ENCODE measurements at regions not wholly inside any gene's neighbourhood (a gene's known extent, or its start where the extent isn't known, plus 50 kb on each side); places are given as distances from the start of the nearest gene placed in this dataset.

DNA sequence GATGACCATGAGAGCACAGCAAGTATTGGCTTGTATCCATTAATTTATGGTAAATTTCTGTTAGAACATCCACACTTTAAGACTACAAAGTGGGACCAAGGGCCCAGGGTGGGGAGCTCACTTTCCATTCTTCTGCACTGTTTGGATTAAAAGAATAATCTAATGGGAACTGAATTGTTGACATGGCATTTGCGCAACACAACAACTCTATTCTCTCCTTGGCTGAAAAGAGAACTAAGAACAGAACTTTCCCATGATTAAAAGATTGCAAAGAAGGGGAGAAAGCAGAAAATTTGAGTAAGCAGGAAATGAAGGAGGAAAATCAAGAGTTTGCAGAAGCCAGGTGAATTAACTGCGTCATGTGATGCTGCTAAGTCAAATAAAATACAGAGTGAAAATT is 143.4 kb downstream of the HINT1 start:
- H3K4me3 ChIP-seq (ENCODE audit: low read depth, low read length), result no peak overlapping the region
- TF ChIP-seq, protein P1, sequence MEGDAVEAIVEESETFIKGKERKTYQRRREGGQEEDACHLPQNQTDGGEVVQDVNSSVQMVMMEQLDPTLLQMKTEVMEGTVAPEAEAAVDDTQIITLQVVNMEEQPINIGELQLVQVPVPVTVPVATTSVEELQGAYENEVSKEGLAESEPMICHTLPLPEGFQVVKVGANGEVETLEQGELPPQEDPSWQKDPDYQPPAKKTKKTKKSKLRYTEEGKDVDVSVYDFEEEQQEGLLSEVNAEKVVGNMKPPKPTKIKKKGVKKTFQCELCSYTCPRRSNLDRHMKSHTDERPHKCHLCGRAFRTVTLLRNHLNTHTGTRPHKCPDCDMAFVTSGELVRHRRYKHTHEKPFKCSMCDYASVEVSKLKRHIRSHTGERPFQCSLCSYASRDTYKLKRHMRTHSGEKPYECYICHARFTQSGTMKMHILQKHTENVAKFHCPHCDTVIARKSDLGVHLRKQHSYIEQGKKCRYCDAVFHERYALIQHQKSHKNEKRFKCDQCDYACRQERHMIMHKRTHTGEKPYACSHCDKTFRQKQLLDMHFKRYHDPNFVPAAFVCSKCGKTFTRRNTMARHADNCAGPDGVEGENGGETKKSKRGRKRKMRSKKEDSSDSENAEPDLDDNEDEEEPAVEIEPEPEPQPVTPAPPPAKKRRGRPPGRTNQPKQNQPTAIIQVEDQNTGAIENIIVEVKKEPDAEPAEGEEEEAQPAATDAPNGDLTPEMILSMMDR (IDR thresholded peaks at IDR 0.05; ENCODE audit: insufficient read depth, low read depth, low read length), result no peak

DNA sequence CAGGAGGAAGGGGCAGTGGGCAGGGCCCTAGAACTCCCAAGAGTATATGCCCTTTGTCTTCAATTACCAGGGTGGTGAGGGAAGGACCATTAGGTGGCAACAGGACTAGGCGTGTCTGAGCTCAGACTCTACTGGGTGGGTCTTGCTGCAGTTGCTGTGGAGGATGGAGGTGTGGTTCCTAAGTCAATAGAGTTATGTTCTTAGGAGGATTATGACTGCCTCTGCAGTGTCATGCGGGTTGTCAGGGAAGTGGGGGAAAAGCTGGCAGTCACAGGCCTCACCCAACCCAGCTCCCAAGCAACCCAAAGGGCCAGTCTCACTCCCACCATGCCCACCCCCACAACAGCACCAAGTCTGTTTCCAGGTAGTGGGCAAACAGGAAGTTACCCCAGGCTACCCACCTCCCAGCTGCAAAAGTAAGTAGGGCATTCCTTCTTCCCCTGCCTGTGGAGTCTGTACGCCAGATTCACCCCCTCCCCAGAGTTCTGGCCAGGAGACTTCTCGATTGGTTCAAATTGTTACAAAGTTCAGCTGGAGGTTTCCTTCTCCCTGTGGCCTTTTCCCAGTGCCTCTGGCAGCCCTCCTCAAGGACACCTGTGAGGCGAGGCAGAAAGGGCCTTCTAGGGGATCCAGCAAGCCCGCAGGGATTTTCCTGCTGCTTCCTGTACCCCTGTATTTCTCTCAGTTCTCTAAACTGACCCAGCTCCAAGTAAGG is 145.3 kb downstream of the HINT1 start:
- H3K27me3 ChIP-seq (ENCODE audit: control insufficient read depth, insufficient read depth, low read length), result no peaks in the 10 kb centered on the region
- no peak overlapping the region for H3K4me3 ChIP-seq (ENCODE audit: low read depth, low read length)
- TF ChIP-seq, protein P1 (IDR thresholded peaks at IDR 0.05; ENCODE audit: insufficient read depth, low read depth, low read length), result no peak
- ChIA-PET CTCF (interaction anchor here (2.2 kb wide), 1 partner anchor 14 kb away, joined by 8 read pairs; no protein-coding TSS in a partner anchor), POLR2A (no interaction called here)
- H3K36me3 ChIP-seq (ENCODE audit: control insufficient read depth, insufficient read depth, low read length), result no peaks in the 10 kb centered on the region
- no peak for DNase-seq (ENCODE audit: low read depth)

More for the DNA sequence above, 143.4 kb downstream of the HINT1 start:
- CTCF ChIA-PET, result no interaction called here
- no peak for DNase-seq (ENCODE audit: low read depth)
- Histone ChIP-seq H3K27me3 (ENCODE audit: control insufficient read depth, insufficient read depth, low read length) (no peaks in the 10 kb centered on the region), H3K36me3 (ENCODE audit: control insufficient read depth, insufficient read depth, low read length) (no peaks in the 10 kb centered on the region)
- POLR2A ChIA-PET, result no interaction called here

DNA sequence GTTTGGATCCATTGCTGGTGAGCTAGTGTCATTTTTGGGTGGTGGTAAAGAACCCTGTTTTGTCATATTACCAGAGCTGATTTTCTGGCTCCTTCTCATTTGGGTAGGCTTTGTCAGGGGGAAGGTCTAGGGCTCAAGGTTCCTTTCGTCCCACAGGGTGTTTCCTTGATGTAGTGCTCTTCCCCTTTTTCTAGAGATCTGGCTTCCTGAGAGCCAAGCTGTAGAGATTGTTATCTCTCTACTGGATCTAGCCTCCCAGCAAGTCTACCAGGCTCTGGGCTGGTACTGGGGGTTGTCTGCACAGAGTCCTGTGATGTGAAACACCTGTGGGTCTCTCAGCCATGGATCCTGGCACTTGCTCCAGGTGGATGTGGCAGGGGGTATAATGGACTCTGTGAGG is 145.9 kb downstream of the HINT1 start:
- ChIA-PET CTCF (interaction anchor here (2.2 kb wide), 1 partner anchor 13 kb away, joined by 8 read pairs; no protein-coding TSS in a partner anchor), POLR2A (no interaction called here)
- Histone ChIP-seq H3K27me3 (ENCODE audit: control insufficient read depth, insufficient read depth, low read length) (no peaks in the 10 kb centered on the region), H3K36me3 (ENCODE audit: control insufficient read depth, insufficient read depth, low read length) (no peaks in the 10 kb centered on the region), H3K4me3 (ENCODE audit: low read depth, low read length) (no peak overlapping the region)
- DNase-seq (ENCODE audit: low read depth), result no peak
- TF ChIP-seq, protein P1 (IDR thresholded peaks at IDR 0.05; ENCODE audit: insufficient read depth, low read depth, low read length), result no peak

DNA sequence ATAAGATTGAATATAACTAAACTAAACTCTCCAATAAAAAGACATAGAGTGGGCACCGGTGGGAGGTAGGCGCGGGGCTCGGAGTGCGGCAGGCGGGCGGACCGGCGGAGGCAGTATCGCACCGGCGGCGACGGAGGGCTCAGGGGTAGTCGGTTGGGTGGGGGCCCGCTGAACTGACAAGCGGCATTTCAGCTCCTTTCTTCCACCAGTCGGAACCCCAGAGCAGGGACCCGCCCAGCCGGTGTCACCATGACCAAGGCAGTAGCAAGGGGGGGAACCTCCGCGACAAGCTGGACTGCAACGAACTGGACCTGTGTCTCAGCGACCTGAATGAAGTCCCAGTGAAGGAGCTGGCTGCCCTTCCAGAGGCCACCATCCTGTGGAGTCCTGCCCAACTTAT is 156.7 kb downstream of the HINT1 start:
- Histone ChIP-seq H3K4me3 (ENCODE audit: low read depth, low read length) (no peak overlapping the region), H3K27me3 (ENCODE audit: control insufficient read depth, insufficient read depth, low read length) (no peaks in the 10 kb centered on the region), H3K36me3 (ENCODE audit: control insufficient read depth, insufficient read depth, low read length) (no peaks in the 10 kb centered on the region)
- ChIA-PET POLR2A (no interaction called here), CTCF (interaction anchor here (3.7 kb wide), 1 partner anchor 137 kb away, joined by 24 read pairs; no protein-coding TSS in a partner anchor)
- TF ChIP-seq, protein P1 (IDR thresholded peaks at IDR 0.05; ENCODE audit: insufficient read depth, low read depth, low read length), result no peak
- no peak for DNase-seq (ENCODE audit: low read depth)

DNA sequence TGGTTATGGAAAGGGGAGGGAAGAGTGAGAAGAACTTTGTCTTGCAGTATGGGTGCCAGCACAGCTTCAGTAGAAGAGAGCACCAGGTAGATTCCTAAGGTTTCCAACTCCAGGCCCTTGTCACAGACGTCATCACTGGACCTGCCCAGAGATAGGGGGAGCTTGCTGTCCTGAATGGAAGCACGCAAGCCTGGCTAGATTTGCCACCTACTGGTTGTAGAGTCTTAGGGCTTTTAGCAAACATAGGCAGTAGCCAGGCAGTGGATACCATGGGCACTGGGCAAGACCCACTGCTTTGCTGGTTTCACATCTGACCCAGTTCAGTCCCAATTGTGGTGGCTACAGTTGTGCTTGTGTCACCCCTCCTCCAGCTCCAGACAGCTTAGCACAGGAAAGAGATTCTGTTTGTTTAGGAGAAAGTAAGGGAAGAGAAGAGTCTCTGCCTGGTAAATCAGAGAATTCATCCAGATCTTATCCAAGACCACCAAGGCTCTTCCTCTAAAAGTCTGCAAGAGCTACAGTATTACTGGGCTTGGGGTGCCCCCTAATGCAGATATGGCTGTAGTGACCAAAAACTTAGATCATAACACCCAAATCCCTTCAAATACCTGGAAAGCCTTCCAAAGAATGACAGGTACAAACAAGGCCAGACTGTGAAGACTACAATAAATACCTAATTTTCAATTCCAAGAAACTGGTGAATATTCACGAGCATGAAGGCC is 158.9 kb downstream of the HINT1 start:
- CTCF ChIA-PET, result interaction anchor here (0.8 to 3.7 kb wide), 10 partner anchors 10 to 1234 kb away, joined by 3 to 24 read pairs (median 4); no protein-coding TSS in a partner anchor
- no peak for DNase-seq (ENCODE audit: low read depth)
- Histone ChIP-seq H3K27me3 (ENCODE audit: control insufficient read depth, insufficient read depth, low read length) (no peaks in the 10 kb centered on the region), H3K4me3 (ENCODE audit: low read depth, low read length) (no peak overlapping the region), H3K36me3 (ENCODE audit: control insufficient read depth, insufficient read depth, low read length) (no peaks in the 10 kb centered on the region)
- TF ChIP-seq, protein P1 (IDR thresholded peaks at IDR 0.05; ENCODE audit: insufficient read depth, low read depth, low read length), result no peak
- POLR2A ChIA-PET, result no interaction called here
